ENCODE measurements at regions not wholly inside any gene's neighbourhood (a gene's known extent, or its start where the extent isn't known, plus 50 kb on each side); places are given as distances from the start of the nearest gene placed in this dataset.
A peak's percentile ranks its signal among the peaks of the same experiment; 100 is the strongest.
"Not testable (repeated sequence)": the region's sequence is repeated elsewhere in the genome, so short reads cannot be mapped to it uniquely, and the experiment has no call there.

- no peak for DNase-seq (ENCODE audit: low spot score)
Observed at GRCh38 chr2:75432761-75433361, 127.9 kb downstream of the EVA1A start.

DNA sequence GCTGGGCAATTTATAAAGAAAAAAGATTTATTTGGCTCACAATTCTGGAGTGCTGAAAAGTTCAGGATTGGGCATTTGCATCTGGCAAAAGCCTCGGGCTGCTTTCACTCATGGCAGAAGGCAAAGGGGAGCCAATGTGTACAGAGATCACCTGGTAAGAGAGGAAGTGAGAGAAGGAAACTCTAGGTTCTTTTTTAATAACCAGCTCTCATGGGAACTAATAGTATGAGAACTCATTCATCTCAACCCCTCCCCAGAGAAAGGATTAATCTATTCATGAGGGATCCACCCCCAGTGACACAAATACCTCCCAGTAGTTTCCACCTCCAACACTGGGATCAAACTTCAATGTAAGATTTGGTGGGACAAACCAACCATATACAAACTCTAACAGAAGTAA, 129.0 kb downstream of the EVA1A start:
- DNase-seq (ENCODE audit: low spot score): no peak

GRCh38 chr2:75431276-75431675, 129.5 kb downstream of the EVA1A start:
- DNase-seq (ENCODE audit: low spot score): no peak

GRCh38 chr2:75430449-75430848, 130.3 kb downstream of the EVA1A start:
- not testable (repeated sequence) for DNase-seq (ENCODE audit: low spot score)

- DNase-seq (ENCODE audit: low spot score): no peak
Observed at GRCh38 chr2:75428646-75429443, 131.9 kb downstream of the EVA1A start.

DNA sequence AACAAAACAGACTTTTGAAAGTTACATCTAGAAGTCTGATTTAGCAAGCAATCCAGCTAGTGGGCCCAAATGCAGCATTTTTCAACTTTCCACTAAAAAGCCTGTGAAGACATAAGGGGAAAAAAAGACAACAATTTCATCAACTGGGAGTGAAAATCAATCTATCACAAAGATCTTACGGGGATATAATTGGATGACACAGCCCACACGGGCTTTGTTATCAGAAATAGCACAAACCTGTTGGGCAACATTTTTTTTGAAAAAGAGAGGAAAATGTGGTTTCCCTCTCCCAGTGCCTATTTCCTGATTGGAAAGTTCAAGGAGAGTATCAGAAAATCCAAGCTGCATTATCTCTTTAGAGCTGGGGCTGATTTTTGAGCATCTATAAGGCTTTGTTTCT, 132.7 kb downstream of the EVA1A start:
- no peak for DNase-seq (ENCODE audit: low spot score)

- DNase-seq (ENCODE audit: low spot score): no peak
Observed at GRCh38 chr2:75424936-75425619, 135.7 kb downstream of the EVA1A start.

DNA sequence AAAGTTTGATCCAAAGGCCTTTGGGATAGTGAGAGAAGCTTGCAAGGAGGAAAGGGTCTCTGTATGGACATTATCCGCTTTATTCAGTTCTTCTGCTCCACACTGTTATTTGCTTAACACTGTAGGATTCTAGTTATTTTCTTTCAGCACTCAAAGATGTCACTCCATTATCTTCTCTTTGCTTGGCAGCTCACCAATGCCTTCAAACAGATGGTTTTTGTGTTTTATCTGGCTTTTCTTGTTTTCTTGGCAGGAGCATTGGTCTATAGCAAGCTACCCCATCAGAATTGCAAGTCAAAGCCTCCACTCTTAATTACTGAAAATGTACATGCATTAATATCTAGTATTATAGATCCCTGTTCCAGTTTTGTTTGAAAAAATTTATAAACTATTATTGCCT, 138.8 kb downstream of the EVA1A start:
- DNase-seq (ENCODE audit: low spot score): no peak

DNA sequence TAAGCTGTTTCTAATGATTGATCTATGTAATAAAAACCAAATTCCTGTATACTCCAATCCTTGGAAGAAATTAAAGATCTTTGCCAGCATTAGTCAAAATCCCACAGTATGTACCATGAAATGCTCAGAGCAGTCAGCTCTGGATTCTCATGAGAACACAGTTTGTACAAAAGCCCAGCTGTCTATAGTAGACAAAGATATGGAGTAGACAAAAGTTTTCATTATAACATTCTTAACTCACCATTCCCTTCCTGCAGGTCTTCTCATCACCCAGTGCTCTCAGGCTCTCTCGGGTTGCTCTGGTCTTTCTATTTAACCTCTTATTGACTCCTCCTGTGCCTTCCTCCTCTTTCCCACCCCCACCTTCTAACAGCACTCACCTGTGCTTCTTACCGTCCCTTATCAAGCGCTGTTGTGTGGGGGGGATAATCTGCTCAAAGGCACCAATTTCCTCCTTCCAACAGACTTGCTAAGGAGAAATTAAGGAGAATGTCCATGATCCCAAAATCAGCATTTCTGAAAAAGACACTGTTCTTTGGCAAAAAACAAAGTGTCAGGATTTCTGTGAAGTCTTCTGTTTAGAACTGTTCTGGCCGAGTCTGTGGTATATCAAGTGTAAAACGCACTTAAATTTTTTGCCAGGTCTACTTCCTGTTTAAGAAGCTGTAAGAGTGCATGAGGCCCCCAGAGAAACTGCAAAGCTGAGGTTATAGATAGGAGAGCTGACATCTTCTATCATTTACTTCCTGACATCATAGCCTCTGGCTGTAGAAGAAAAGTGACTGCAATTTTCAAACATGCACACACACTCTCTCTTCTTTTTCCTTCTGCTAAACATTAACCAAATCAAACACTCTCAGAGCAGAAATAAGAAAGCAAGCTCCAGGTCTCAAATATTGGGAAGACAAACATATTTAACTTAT, 144.1 kb downstream of the EVA1A start:
- no peak for DNase-seq (ENCODE audit: low spot score)

GRCh38 chr2:75415731-75416130, 145.0 kb downstream of the EVA1A start:
- no peak for DNase-seq (ENCODE audit: low spot score)

GRCh38 chr2:75415111-75415626, 145.6 kb downstream of the EVA1A start:
- DNase-seq (ENCODE audit: low spot score): no peak

- DNase-seq (ENCODE audit: low spot score): no peak
Observed at GRCh38 chr2:75411574-75411973, 149.2 kb downstream of the EVA1A start.

GRCh38 chr2:75410702-75411101, 150.0 kb downstream of the EVA1A start:
- no peak for DNase-seq (ENCODE audit: low spot score)

- DNase-seq (ENCODE audit: low spot score): no peak
Observed at GRCh38 chr2:75408771-75409170, 152.0 kb downstream of the EVA1A start.

DNA sequence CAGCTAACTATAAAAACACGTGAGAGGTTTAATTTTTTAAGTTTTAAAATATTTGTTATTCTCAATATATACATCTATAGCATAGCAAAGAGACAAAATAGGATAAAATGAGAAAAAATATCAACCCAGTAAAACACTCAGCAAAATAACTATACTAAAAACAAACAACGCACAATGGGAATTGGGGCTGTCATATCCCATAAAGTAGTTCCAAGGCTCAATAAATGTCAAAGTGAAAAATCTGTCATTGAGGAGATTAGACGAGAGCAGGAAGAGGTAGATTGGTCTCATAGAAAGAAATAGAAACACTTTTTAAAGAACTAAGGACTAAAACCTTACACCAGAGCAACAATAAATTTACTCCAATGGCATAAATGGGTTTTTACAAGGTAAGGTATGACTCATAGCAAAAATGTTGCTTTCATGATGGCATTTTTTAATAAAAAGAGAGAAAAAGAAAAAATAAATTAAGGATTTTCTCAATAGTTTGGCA, 153.7 kb downstream of the EVA1A start:
- no peak for DNase-seq (ENCODE audit: low spot score)

DNA sequence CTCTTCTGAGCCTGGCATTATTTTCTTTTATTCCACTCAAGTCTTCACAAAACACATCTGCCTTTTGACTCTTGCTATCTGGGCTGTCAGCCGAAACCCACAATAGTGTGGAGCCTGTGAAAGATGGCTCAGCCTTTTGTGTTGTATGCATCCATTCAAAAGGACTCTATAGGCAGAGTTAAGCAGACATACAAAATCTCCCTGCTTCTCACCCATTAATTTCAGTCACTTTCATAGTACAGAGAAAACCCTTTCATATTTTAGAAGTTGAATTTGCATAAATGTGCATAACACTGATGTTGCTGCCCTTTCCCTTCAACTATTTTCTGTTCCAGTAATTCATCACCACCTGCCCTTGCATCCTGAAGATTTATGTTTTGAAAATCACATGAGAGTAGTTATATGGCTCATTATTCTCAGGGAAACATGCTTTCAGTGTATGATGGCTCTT, 154.6 kb downstream of the EVA1A start:
- no peak for DNase-seq (ENCODE audit: low spot score)

- DNase-seq (ENCODE audit: low spot score): no peak
Observed at GRCh38 chr2:75405000-75405399, 155.7 kb downstream of the EVA1A start.

DNA sequence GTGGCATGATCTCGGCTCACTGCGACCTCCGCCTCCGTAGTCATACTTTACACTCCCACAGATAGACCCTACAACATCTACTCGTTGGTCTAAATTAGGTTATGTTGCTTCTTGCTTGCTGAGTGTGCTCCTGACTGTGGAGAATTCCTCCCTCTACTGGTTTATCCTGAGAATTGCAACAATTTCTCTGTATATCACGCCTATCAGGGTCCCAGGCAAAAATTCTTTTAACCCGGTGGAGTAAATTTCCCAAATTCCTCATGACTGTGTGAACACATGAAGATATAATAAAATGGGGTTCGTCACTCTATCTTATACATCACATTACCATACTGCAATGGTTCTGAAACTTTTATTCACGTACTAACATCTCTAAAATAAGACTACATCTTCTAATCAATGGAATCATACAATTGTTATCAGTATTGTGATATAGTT, 156.7 kb downstream of the EVA1A start:
- DNase-seq (ENCODE audit: low spot score): peak; percentile 65

DNA sequence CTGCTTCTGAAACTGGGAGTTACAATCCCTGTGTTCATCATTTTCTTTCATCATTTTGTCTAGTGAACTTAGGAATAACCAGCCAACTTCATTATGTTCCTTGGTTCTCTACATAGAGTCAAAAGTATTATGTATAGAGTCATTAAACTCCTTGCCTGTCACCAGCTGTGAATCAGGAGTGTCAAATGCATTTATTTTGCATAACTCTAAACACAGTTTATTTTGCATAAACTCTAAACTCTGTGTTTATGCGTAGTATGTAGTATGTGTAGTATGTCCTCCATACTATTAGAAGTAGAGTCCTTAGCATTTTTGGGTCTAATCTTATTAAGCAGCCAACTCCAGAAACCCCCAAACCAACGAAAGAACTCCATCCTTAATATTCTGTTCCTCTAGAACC, 164.4 kb downstream of the EVA1A start:
- no peak for DNase-seq (ENCODE audit: low spot score)

GRCh38 chr2:75394764-75395163, 166.0 kb downstream of the EVA1A start:
- DNase-seq (ENCODE audit: low spot score): not testable (repeated sequence)

DNA sequence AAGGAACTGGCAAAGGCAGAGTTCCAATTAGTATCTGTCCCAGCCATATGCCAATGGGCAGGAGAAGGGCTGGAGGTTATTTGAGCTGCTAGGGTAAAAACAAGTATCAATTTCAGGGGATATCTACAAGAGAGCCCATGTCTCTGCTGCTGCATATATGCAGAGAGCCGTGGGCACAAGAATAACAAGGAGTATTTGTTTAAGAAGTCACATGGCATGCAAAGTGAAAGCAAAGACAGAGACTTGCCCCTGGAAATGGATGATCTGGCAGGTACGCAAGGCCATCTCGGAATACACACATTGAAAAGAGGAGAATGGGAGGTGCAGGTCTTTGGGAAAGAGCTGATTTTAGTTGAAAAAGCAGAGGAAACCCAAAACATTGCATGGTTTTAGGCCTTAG, 170.6 kb downstream of the EVA1A start:
- no peak for DNase-seq (ENCODE audit: low spot score)

GRCh38 chr2:75389271-75389670, 171.5 kb downstream of the EVA1A start:
- no peak for DNase-seq (ENCODE audit: low spot score)

Measured in kidney capillary endothelial cell (primary cell).